Neural cell (in vitro differentiated cells): ENCODE measurements at regions not wholly inside any gene's neighbourhood (a gene's known extent, or its start where the extent isn't known, plus 50 kb on each side); places are given as distances from the start of the nearest gene placed in this dataset.
"Not testable (repeated sequence)": the region's sequence is repeated elsewhere in the genome, so short reads cannot be mapped to it uniquely, and the experiment has no call there.

Experiments
- H2AFZ ChIP-seq: fragments of 200-600, 300-800 bp; sonication (generic), shearing (Covaris generic); 2 replicates; pipeline ENCODE4 v1.6.0; 2014; ENCODE audit warnings: low read depth, mild to moderate bottlenecking, antibody characterized with exemption, low read length, moderate library complexity
- H3F3A ChIP-seq: fragments of 200-600 bp; shearing (Covaris generic); 2 replicates; pipeline ENCODE4 v1.6.1; 2016; ENCODE audit warnings: mild to moderate bottlenecking, moderate library complexity, mixed read lengths, antibody characterized with exemption, low read length; ENCODE audit not compliant: insufficient read depth, poor library complexity, severe bottlenecking
- H3K27ac ChIP-seq: fragments of 200-600, 300-800 bp; sonication (generic), shearing (Covaris generic); 2 replicates; pipeline ENCODE4 v1.5.1; 2014; ENCODE audit warnings: mild to moderate bottlenecking, low read length, moderate library complexity
- H3K27me3 ChIP-seq: fragments of 300-800, 200-600 bp; sonication (generic), shearing (Covaris generic); 2 replicates; pipeline ENCODE4 v1.6.0; 2014; ENCODE audit warnings: mild to moderate bottlenecking, low read depth, low read length, moderate library complexity; ENCODE audit not compliant: insufficient read depth
- H3K36me3 ChIP-seq: fragments of 300-800, 200-600 bp; sonication (generic), shearing (Covaris generic); 2 replicates; pipeline ENCODE4 v1.5.1; 2014; ENCODE audit warnings: mild to moderate bottlenecking, antibody characterized with exemption, low read length, moderate library complexity; ENCODE audit not compliant: insufficient read depth
- H3K4me2 ChIP-seq: fragments of 300-800, 200-600 bp; sonication (generic), shearing (Covaris generic); 2 replicates; pipeline ENCODE4 v1.6.0; 2014; ENCODE audit warnings: mild to moderate bottlenecking, low read length
- H3K4me3 ChIP-seq: fragments of 300-800, 200-600 bp; sonication (generic), shearing (Covaris generic); 2 replicates; pipeline ENCODE4 v1.5.1; 2014; ENCODE audit warnings: mild to moderate bottlenecking, low read length, moderate library complexity
- H3K79me2 ChIP-seq: fragments of 200-600 bp; shearing (Covaris generic); replicated peaks from 2 replicates; pipeline ENCODE4 v1.6.0; 2014; ENCODE audit warnings: mild to moderate bottlenecking, low read length, moderate library complexity; ENCODE audit not compliant: insufficient read depth
- H3K9ac ChIP-seq: fragments of 300-800, 200-600 bp; sonication (generic), shearing (Covaris generic); 2 replicates; pipeline ENCODE4 v1.6.1; 2016; ENCODE audit warnings: mild to moderate bottlenecking, low read length, mixed read lengths
- H3K9me2 ChIP-seq: fragments of 200-600 bp; shearing (Covaris generic); 2 replicates; pipeline ENCODE4 v1.6.1; 2016; ENCODE audit warnings: mild to moderate bottlenecking, low read length, mixed read lengths; ENCODE audit not compliant: insufficient read depth
- H3K9me3 ChIP-seq: fragments of 200-600, 300-800 bp; sonication (generic), shearing (Covaris generic); 2 replicates; pipeline ENCODE4 v1.6.1; 2016; ENCODE audit warnings: mild to moderate bottlenecking, mixed run types, low read length, moderate library complexity, mixed read lengths
- H4K20me1 ChIP-seq: fragments of 200-600 bp; shearing (Covaris generic); 2 replicates; pipeline ENCODE4 v1.6.1; 2016; ENCODE audit warnings: mild to moderate bottlenecking, mixed run types; ENCODE audit not compliant: insufficient read depth
- EP300 ChIP-seq: fragments of 450-650 bp; conservative IDR thresholded peaks from 2 replicates; pipeline ENCODE4 v1.6.1; 2014; ENCODE audit warnings: antibody characterized with exemption, mild to moderate bottlenecking, moderate library complexity; ENCODE audit not compliant: poor library complexity, severe bottlenecking
- MXI1 ChIP-seq: fragments of 450-650 bp; conservative IDR thresholded peaks from 2 replicates; pipeline ENCODE4 v1.6.1; 2014; ENCODE audit warnings: antibody characterized with exemption, mild to moderate bottlenecking; ENCODE audit not compliant: poor library complexity, severe bottlenecking
- POLR2AphosphoS5 ChIP-seq: IDR thresholded peaks from 2 replicates; pipeline ENCODE4 v1.6.1; 2012
- RAD21 ChIP-seq: fragments of 450-650 bp; conservative IDR thresholded peaks from 2 replicates; pipeline ENCODE4 v1.6.1; 2014; ENCODE audit warnings: antibody characterized with exemption, mild to moderate bottlenecking, moderate library complexity
- SMC3 ChIP-seq: fragments of 450-650 bp; conservative IDR thresholded peaks from 2 replicates; pipeline ENCODE4 v1.6.1; 2014; ENCODE audit warnings: antibody characterized with exemption, mild to moderate bottlenecking, moderate library complexity; ENCODE audit not compliant: poor library complexity
- TAF1 ChIP-seq: IDR thresholded peaks from 2 replicates; pipeline ENCODE4 v1.6.1; 2012; ENCODE audit warnings: low read depth
- TF ChIP-seq, protein P1 (sequence below): IDR thresholded peaks from 2 replicates; pipeline ENCODE4 v1.6.1; 2012; ENCODE audit warnings: borderline replicate concordance
- TF ChIP-seq, protein P2 (sequence below): fragments of 450-650 bp; IDR thresholded peaks from 2 replicates; pipeline ENCODE4 v1.5.1; 2014; ENCODE audit warnings: antibody characterized with exemption, mild to moderate bottlenecking, moderate library complexity; ENCODE audit not compliant: poor library complexity, severe bottlenecking

DNA sequence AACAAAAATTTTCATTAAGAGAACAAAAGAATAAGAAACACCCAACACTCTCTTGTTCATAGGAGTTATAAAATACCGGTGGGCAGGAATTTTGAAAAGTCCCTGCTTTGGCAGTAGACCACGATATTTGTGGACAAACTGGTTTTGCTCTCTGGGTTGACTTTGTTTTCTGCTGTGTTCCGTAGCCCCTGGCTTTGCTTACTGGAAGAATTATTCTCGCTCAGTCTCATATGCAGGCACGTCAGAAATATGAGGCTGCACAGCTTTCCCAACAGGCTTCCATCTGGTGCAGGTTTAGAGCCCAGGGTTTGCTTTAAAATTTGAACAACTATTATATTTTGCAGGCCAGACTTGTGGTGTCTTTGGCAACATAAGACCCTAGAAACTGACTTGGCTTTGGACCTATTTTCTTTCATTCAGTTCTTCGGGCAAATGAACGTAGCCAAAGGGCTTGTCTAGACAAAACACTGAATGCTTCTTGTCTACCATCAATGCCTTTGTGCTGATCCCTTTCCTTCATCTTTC lies 2012.6 kb downstream of the PCDH9 start:
- Histone ChIP-seq H3K9me3 (no peaks in the 10 kb centered on the region), H3F3A (no peaks in the 10 kb centered on the region), H4K20me1 (no peaks in the 10 kb centered on the region), H2AFZ (no peak overlapping the region), H3K4me3 (no peak overlapping the region), H3K36me3 (no peaks in the 10 kb centered on the region), H3K9ac (no peak overlapping the region), H3K79me2 (no peaks in the 10 kb centered on the region), H3K4me2 (no peak overlapping the region), H3K27me3 (no peaks in the 10 kb centered on the region), H3K9me2 (no peaks in the 10 kb centered on the region), H3K27ac (no peak overlapping the region)
- TF ChIP-seq MXI1, result no peak
- TF ChIP-seq TAF1, result no peak
- TF ChIP-seq RAD21, result no peak
- TF ChIP-seq EP300, result no peak

DNA sequence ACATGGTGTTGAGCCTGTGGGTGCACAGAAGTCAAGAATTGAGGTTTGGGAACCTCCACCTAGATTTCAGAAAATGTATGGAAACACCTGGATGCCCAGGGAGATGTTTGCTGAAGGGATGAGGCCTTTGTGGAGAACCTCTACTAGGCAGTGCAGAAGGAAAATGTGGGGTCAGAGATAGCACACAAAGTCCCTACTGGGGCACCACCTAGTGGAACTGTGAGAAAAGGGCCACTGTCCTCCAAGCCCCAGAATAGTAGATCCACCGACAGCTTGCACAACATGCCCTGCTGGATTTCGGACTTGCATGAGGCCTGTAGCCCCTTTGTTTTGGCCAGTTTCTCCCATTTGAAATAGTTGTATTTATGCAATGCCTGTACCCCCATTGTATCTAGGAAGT lies 2027.3 kb downstream of the PCDH9 start:
- H2AFZ ChIP-seq, H3K79me2 ChIP-seq, H4K20me1 ChIP-seq, H3K27ac ChIP-seq, H3K4me3 ChIP-seq, H3K9ac ChIP-seq, H3K9me3 ChIP-seq, H3K4me2 ChIP-seq, H3K27me3 ChIP-seq, H3K36me3 ChIP-seq, H3K9me2 ChIP-seq, H3F3A ChIP-seq: not testable (repeated sequence)

DNA sequence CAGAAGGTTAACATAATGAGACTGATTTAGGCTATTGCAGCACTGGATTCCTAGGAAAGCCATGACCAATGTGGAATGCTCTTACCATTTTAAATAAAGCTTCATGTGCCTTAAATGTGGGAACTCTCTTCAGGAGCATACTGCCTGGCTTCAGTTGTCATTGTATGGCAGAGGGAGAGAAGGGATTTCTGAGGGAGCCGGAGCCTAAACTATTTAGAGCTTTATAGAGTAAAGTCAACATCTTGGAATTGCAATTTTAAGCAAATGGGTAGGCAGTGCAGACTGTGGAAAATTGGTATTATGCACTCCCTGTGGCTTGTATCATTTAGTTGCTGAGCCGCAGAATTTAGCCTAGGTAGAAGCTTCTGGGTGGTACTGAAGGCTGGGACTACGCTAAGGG lies 2041.4 kb downstream of the PCDH9 start:
- H4K20me1 ChIP-seq, result no peaks in the 10 kb centered on the region
- no peaks in the 10 kb centered on the region for H3K9me3 ChIP-seq
- H3K9me2 ChIP-seq, result no peaks in the 10 kb centered on the region
- no peak overlapping the region for H3K27ac ChIP-seq
- H3K79me2 ChIP-seq, result no peaks in the 10 kb centered on the region
- H3K36me3 ChIP-seq, result no peaks in the 10 kb centered on the region
- TF ChIP-seq RAD21 (no peak), EP300 (no peak), POLR2AphosphoS5 (no peak), SMC3 (no peak), MXI1 (no peak)
- TF ChIP-seq, protein P1, sequence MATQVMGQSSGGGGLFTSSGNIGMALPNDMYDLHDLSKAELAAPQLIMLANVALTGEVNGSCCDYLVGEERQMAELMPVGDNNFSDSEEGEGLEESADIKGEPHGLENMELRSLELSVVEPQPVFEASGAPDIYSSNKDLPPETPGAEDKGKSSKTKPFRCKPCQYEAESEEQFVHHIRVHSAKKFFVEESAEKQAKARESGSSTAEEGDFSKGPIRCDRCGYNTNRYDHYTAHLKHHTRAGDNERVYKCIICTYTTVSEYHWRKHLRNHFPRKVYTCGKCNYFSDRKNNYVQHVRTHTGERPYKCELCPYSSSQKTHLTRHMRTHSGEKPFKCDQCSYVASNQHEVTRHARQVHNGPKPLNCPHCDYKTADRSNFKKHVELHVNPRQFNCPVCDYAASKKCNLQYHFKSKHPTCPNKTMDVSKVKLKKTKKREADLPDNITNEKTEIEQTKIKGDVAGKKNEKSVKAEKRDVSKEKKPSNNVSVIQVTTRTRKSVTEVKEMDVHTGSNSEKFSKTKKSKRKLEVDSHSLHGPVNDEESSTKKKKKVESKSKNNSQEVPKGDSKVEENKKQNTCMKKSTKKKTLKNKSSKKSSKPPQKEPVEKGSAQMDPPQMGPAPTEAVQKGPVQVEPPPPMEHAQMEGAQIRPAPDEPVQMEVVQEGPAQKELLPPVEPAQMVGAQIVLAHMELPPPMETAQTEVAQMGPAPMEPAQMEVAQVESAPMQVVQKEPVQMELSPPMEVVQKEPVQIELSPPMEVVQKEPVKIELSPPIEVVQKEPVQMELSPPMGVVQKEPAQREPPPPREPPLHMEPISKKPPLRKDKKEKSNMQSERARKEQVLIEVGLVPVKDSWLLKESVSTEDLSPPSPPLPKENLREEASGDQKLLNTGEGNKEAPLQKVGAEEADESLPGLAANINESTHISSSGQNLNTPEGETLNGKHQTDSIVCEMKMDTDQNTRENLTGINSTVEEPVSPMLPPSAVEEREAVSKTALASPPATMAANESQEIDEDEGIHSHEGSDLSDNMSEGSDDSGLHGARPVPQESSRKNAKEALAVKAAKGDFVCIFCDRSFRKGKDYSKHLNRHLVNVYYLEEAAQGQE, result no peak
- TF ChIP-seq, protein P2, sequence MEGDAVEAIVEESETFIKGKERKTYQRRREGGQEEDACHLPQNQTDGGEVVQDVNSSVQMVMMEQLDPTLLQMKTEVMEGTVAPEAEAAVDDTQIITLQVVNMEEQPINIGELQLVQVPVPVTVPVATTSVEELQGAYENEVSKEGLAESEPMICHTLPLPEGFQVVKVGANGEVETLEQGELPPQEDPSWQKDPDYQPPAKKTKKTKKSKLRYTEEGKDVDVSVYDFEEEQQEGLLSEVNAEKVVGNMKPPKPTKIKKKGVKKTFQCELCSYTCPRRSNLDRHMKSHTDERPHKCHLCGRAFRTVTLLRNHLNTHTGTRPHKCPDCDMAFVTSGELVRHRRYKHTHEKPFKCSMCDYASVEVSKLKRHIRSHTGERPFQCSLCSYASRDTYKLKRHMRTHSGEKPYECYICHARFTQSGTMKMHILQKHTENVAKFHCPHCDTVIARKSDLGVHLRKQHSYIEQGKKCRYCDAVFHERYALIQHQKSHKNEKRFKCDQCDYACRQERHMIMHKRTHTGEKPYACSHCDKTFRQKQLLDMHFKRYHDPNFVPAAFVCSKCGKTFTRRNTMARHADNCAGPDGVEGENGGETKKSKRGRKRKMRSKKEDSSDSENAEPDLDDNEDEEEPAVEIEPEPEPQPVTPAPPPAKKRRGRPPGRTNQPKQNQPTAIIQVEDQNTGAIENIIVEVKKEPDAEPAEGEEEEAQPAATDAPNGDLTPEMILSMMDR, result no peak
- no peaks in the 10 kb centered on the region for H3F3A ChIP-seq
- no peak overlapping the region for H3K4me2 ChIP-seq
- H2AFZ ChIP-seq, result no peak overlapping the region
- H3K9ac ChIP-seq, result no peak overlapping the region
- H3K4me3 ChIP-seq, result no peak overlapping the region
- no peaks in the 10 kb centered on the region for H3K27me3 ChIP-seq
